HL-60 (cell line): ENCODE measurements at regions not wholly inside any gene's neighbourhood (a gene's known extent, or its start where the extent isn't known, plus 50 kb on each side); places are given as distances from the start of the nearest gene placed in this dataset.
"Not testable (repeated sequence)": the region's sequence is repeated elsewhere in the genome, so short reads cannot be mapped to it uniquely, and the experiment has no call there.

Experiments used
- TF ChIP-seq, protein P1 (sequence below): IDR thresholded peaks from one replicate; pipeline ENCODE4 v1.5.1; 2011; ENCODE audit warnings: low read length, control low read depth, inconsistent platforms; ENCODE audit not compliant: insufficient read depth
- TF ChIP-seq, protein P2 (sequence below): IDR thresholded peaks from 2 replicates; pipeline ENCODE4 v1.6.1; 2012; ENCODE audit warnings: low read depth; ENCODE audit not compliant: insufficient replicate concordance

DNA sequence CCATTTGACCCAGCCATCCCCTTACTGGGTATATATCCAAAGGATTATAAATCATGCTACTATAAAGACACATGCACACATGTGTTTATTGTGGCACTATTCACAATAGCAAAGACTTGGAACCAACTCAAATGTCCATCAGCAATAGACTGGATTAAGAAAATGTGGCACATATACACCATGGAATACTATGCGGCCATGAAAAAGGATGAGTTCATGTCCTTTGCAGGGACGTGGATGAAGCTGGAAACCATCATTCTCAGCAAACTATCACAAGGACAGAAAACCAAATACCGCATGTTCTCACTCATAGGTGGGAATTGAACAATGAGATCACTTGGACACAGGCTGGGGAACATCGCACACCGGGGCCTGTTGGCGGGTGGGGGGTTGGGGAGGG, 913.4 kb upstream of the DIAPH2 start:
- TF ChIP-seq, protein P1, sequence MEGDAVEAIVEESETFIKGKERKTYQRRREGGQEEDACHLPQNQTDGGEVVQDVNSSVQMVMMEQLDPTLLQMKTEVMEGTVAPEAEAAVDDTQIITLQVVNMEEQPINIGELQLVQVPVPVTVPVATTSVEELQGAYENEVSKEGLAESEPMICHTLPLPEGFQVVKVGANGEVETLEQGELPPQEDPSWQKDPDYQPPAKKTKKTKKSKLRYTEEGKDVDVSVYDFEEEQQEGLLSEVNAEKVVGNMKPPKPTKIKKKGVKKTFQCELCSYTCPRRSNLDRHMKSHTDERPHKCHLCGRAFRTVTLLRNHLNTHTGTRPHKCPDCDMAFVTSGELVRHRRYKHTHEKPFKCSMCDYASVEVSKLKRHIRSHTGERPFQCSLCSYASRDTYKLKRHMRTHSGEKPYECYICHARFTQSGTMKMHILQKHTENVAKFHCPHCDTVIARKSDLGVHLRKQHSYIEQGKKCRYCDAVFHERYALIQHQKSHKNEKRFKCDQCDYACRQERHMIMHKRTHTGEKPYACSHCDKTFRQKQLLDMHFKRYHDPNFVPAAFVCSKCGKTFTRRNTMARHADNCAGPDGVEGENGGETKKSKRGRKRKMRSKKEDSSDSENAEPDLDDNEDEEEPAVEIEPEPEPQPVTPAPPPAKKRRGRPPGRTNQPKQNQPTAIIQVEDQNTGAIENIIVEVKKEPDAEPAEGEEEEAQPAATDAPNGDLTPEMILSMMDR: not testable (repeated sequence)
- TF ChIP-seq, protein P2, sequence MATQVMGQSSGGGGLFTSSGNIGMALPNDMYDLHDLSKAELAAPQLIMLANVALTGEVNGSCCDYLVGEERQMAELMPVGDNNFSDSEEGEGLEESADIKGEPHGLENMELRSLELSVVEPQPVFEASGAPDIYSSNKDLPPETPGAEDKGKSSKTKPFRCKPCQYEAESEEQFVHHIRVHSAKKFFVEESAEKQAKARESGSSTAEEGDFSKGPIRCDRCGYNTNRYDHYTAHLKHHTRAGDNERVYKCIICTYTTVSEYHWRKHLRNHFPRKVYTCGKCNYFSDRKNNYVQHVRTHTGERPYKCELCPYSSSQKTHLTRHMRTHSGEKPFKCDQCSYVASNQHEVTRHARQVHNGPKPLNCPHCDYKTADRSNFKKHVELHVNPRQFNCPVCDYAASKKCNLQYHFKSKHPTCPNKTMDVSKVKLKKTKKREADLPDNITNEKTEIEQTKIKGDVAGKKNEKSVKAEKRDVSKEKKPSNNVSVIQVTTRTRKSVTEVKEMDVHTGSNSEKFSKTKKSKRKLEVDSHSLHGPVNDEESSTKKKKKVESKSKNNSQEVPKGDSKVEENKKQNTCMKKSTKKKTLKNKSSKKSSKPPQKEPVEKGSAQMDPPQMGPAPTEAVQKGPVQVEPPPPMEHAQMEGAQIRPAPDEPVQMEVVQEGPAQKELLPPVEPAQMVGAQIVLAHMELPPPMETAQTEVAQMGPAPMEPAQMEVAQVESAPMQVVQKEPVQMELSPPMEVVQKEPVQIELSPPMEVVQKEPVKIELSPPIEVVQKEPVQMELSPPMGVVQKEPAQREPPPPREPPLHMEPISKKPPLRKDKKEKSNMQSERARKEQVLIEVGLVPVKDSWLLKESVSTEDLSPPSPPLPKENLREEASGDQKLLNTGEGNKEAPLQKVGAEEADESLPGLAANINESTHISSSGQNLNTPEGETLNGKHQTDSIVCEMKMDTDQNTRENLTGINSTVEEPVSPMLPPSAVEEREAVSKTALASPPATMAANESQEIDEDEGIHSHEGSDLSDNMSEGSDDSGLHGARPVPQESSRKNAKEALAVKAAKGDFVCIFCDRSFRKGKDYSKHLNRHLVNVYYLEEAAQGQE: not testable (repeated sequence)
